ENCODE measurements at regions not wholly inside any gene's neighbourhood (a gene's known extent, or its start where the extent isn't known, plus 50 kb on each side); places are given as distances from the start of the nearest gene placed in this dataset.

- DNase-seq (ENCODE audit: low read depth, low spot score): no peak
Measured at GRCh38 chr1:168963601-168964000, 142.9 kb upstream of the ATP1B1 start.

GRCh38 chr1:168964478-168964877 lies 142.0 kb upstream of the ATP1B1 start:
- DNase-seq (ENCODE audit: low read depth, low spot score): no peak

- DNase-seq (ENCODE audit: low read depth, low spot score): no peak
Measured at GRCh38 chr1:168966217-168966616, 140.3 kb upstream of the ATP1B1 start.

- DNase-seq (ENCODE audit: low read depth, low spot score): no peak
Measured at GRCh38 chr1:168966636-168967035, 139.9 kb upstream of the ATP1B1 start.

GRCh38 chr1:168970926-168971659 lies 135.4 kb upstream of the ATP1B1 start:
- DNase-seq (ENCODE audit: low read depth, low spot score): no peak

GRCh38 chr1:168972225-168972624 lies 134.3 kb upstream of the ATP1B1 start:
- DNase-seq (ENCODE audit: low read depth, low spot score): no peak

- peak; percentile 11 for DNase-seq (ENCODE audit: low read depth, low spot score)
Measured at GRCh38 chr1:168972887-168973286, 133.6 kb upstream of the ATP1B1 start.

GRCh38 chr1:168974117-168974516 lies 132.4 kb upstream of the ATP1B1 start:
- DNase-seq (ENCODE audit: low read depth, low spot score): no peak

GRCh38 chr1:168974611-168975010 lies 131.9 kb upstream of the ATP1B1 start:
- DNase-seq (ENCODE audit: low read depth, low spot score): no peak

- no peak for DNase-seq (ENCODE audit: low read depth, low spot score)
Measured at GRCh38 chr1:168976267-168976666, 130.2 kb upstream of the ATP1B1 start.

- no peak for DNase-seq (ENCODE audit: low read depth, low spot score)
Measured at GRCh38 chr1:168977618-168978017, 128.9 kb upstream of the ATP1B1 start.

GRCh38 chr1:168979276-168979675 lies 127.2 kb upstream of the ATP1B1 start:
- DNase-seq (ENCODE audit: low read depth, low spot score): no peak

GRCh38 chr1:168980180-168980579 lies 126.3 kb upstream of the ATP1B1 start:
- no peak for DNase-seq (ENCODE audit: low read depth, low spot score)

- no peak for DNase-seq (ENCODE audit: low read depth, low spot score)
Measured at GRCh38 chr1:168980656-168981055, 125.8 kb upstream of the ATP1B1 start.

GRCh38 chr1:168982778-168983177 lies 123.7 kb upstream of the ATP1B1 start:
- no peak for DNase-seq (ENCODE audit: low read depth, low spot score)

GRCh38 chr1:168987330-168987729 lies 119.2 kb upstream of the ATP1B1 start:
- DNase-seq (ENCODE audit: low read depth, low spot score): no peak

- no peak for DNase-seq (ENCODE audit: low read depth, low spot score)
Measured at GRCh38 chr1:168987923-168988322, 118.6 kb upstream of the ATP1B1 start.

GRCh38 chr1:168989985-168990384 lies 116.5 kb upstream of the ATP1B1 start:
- no peak for DNase-seq (ENCODE audit: low read depth, low spot score)

- DNase-seq (ENCODE audit: low read depth, low spot score): no peak
Measured at GRCh38 chr1:168991667-168992475, 114.6 kb upstream of the ATP1B1 start.

GRCh38 chr1:169001353-169001752 lies 105.1 kb upstream of the ATP1B1 start:
- no peak for DNase-seq (ENCODE audit: low read depth, low spot score)

- peak; percentile 78 for DNase-seq (ENCODE audit: low read depth, low spot score)
Measured at GRCh38 chr1:169003864-169004516, 102.5 kb upstream of the ATP1B1 start.

GRCh38 chr1:169005776-169006175 lies 100.7 kb upstream of the ATP1B1 start:
- DNase-seq (ENCODE audit: low read depth, low spot score): no peak

- DNase-seq (ENCODE audit: low read depth, low spot score): no peak
Measured at GRCh38 chr1:169009666-169010065, 96.8 kb upstream of the ATP1B1 start.

All from astrocyte of the hippocampus (primary cell).